Activated B cell treated with CpG ODN at 0.5 μM for 24 hours (primary cell): ENCODE measurements at regions not wholly inside any gene's neighbourhood (a gene's known extent, or its start where the extent isn't known, plus 50 kb on each side); places are given as distances from the start of the nearest gene placed in this dataset.

Experiments
- ATAC-seq: fragments of 200-7000 bp; cut with Tn5 transposase; one replicate; pipeline ENCODE4 v1.10.0; 2021; ENCODE audit warnings: low read depth, mild to moderate bottlenecking, moderate library complexity
- CTCF ChIA-PET: fragments of 350-600 bp; sonication (Branson Sonifier 250); formaldehyde crosslinking; loops from one replicate; lab custom pipeline; 2021; ENCODE audit warnings: antibody characterized with exemption; lab: Charles Lee
- POLR2A ChIA-PET: fragments of 350-600 bp; sonication (Branson Sonifier 250); formaldehyde crosslinking; loops from one replicate; lab custom pipeline; 2021; ENCODE audit warnings: antibody characterized with exemption; lab: Charles Lee
- DNase-seq: peaks from one replicate; pipeline ENCODE4 v3.0.0; 2022
- H3K27ac Mint-ChIP-seq: one replicate; pipeline ENCODE4 v1.8.0; 2020; ENCODE audit warnings: mixed read lengths
- H3K27me3 Mint-ChIP-seq: one replicate; pipeline ENCODE4 v1.8.0; 2021; ENCODE audit warnings: mixed read lengths
- H3K36me3 Mint-ChIP-seq: one replicate; pipeline ENCODE4 v1.8.0; 2021; ENCODE audit warnings: low read depth, mixed read lengths
- H3K4me1 Mint-ChIP-seq: one replicate; pipeline ENCODE4 v1.8.0; 2021; ENCODE audit warnings: mixed read lengths
- H3K4me3 Mint-ChIP-seq: one replicate; pipeline ENCODE4 v1.8.0; 2020; ENCODE audit warnings: mild to moderate bottlenecking, mixed read lengths
- H3K9me3 Mint-ChIP-seq: one replicate; pipeline ENCODE4 v1.8.0; 2020; ENCODE audit warnings: mixed read lengths
- CTCF ChIP-seq: fragments of 200-600 bp; IDR thresholded peaks from one replicate; pipeline ENCODE4 v1.8.0; 2022; ENCODE audit warnings: antibody characterized with exemption, mild to moderate bottlenecking
- intact Hi-C: fragments of 100-400 bp; cut with micrococcal nuclease; formaldehyde crosslinking; loops from one replicate; pipeline ENCODE4 v1.15.1; 2024

DNA sequence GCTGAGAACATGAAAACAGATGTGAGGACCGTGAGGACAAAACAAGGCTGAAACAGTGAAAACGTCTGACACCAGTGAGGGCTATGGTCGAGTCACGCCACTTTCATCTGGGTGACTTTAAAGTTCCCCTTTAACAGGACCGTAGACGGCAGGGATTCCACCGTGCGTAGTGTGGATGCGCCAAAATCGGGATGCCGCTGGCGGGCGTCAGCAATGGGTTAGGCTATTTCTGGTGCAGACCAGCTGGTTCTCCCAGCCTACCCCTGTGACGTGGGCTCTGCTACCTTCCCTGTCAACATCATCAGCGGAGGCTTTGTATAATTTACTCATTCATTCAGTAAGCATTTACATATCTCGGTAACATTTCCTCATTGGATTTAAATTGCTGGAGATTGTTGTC lies 246.6 kb upstream of the AJAP1 start:
- CTCF ChIA-PET: no interaction called here
- H3K9me3 Mint-ChIP-seq: no peaks in the 10 kb centered on the region
- H3K27ac Mint-ChIP-seq: no peak overlapping the region

GRCh38 chr1:4408380-4408779 lies 246.0 kb upstream of the AJAP1 start:
- Mint-ChIP-seq H3K27ac (no peak overlapping the region), H3K4me1 (no peaks in the 10 kb centered on the region), H3K27me3 (no peaks in the 10 kb centered on the region), H3K36me3 (no peaks in the 10 kb centered on the region), H3K4me3 (no peak overlapping the region), H3K9me3 (no peaks in the 10 kb centered on the region)
- no peak for TF ChIP-seq CTCF
- ChIA-PET CTCF (no interaction called here), POLR2A (no interaction called here)
- intact Hi-C loops: no loop called here
- DNase-seq (no peak), ATAC-seq (no peak)

More for the DNA sequence above, 246.6 kb upstream of the AJAP1 start:
- ATAC-seq (no peak), DNase-seq (no peak)
- Mint-ChIP-seq H3K36me3 (no peaks in the 10 kb centered on the region), H3K4me1 (no peaks in the 10 kb centered on the region), H3K4me3 (no peak overlapping the region), H3K27me3 (no peaks in the 10 kb centered on the region)
- intact Hi-C loops: no loop called here
- no peak for TF ChIP-seq CTCF
- POLR2A ChIA-PET: no interaction called here

- intact Hi-C loops: no loop called here
- Mint-ChIP-seq H3K9me3 (peaks cover 8% of the 10 kb centered on the region), H3K4me3 (no peak overlapping the region), H3K27ac (no peak overlapping the region), H3K36me3 (no peaks in the 10 kb centered on the region), H3K4me1 (no peaks in the 10 kb centered on the region), H3K27me3 (no peaks in the 10 kb centered on the region)
- ATAC-seq (no peak), DNase-seq (no peak)
- TF ChIP-seq CTCF: no peak
- POLR2A ChIA-PET: no interaction called here
- CTCF ChIA-PET: no interaction called here
Observed at GRCh38 chr1:4411862-4412261, 242.5 kb upstream of the AJAP1 start.

GRCh38 chr1:4415476-4415875 lies 238.9 kb upstream of the AJAP1 start:
- Mint-ChIP-seq H3K4me3 (no peak overlapping the region), H3K4me1 (no peaks in the 10 kb centered on the region), H3K27me3 (no peaks in the 10 kb centered on the region), H3K27ac (no peak overlapping the region), H3K9me3 (peaks cover 11% of the 10 kb centered on the region), H3K36me3 (no peaks in the 10 kb centered on the region)
- no peak for TF ChIP-seq CTCF
- ATAC-seq (no peak), DNase-seq (no peak)
- ChIA-PET CTCF (no interaction called here), POLR2A (no interaction called here)
- intact Hi-C loops: no loop called here

- intact Hi-C loops: no loop called here
- POLR2A ChIA-PET: no interaction called here
- no peaks in the 10 kb centered on the region for H3K27me3 Mint-ChIP-seq
- H3K27ac Mint-ChIP-seq: no peak overlapping the region
- H3K9me3 Mint-ChIP-seq: peaks cover 11% of the 10 kb centered on the region
- CTCF ChIA-PET: no interaction called here
- no peak overlapping the region for H3K4me3 Mint-ChIP-seq
- no peak for TF ChIP-seq CTCF
- H3K4me1 Mint-ChIP-seq: no peaks in the 10 kb centered on the region
- no peaks in the 10 kb centered on the region for H3K36me3 Mint-ChIP-seq
- ATAC-seq: no peak
- no peak for DNase-seq
Observed at GRCh38 chr1:4416189-4416588, 238.2 kb upstream of the AJAP1 start.
